ENCODE measurements at regions not wholly inside any gene's neighbourhood (a gene's known extent, or its start where the extent isn't known, plus 50 kb on each side); places are given as distances from the start of the nearest gene placed in this dataset.
"Not testable (repeated sequence)": the region's sequence is repeated elsewhere in the genome, so short reads cannot be mapped to it uniquely, and the experiment has no call there.

DNA sequence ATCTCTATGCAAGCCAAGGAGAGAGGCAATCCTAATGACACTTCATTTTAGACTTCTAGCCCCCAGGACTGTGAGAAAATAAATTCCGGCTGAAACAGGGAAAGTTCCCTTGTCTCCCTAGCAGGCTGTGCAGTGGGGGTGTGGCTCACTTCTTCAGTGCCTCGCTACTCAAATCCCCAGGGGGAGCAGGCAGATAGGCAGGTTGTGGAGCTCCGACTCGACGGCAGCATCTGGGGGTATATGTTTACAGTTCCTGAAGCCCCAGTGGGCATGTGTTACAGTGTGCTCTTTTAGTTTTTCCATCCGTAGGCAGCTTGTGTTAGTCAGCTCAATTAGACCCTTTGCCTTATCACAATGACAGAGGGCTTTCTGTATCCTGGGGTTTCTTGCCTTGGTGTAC is 836.5 kb downstream of the PDCD6IP start:
- Mint-ChIP-seq H3K9me3 (no peaks in the 10 kb centered on the region), H3K4me3 (no peak overlapping the region), H3K4me1 (ENCODE audit: low read depth) (no peaks in the 10 kb centered on the region), H3K36me3 (ENCODE audit: insufficient read depth) (no peaks in the 10 kb centered on the region), H3K27me3 (ENCODE audit: low read depth) (no peaks in the 10 kb centered on the region)
- ATAC-seq (no peak), DNase-seq (no peak)

DNA sequence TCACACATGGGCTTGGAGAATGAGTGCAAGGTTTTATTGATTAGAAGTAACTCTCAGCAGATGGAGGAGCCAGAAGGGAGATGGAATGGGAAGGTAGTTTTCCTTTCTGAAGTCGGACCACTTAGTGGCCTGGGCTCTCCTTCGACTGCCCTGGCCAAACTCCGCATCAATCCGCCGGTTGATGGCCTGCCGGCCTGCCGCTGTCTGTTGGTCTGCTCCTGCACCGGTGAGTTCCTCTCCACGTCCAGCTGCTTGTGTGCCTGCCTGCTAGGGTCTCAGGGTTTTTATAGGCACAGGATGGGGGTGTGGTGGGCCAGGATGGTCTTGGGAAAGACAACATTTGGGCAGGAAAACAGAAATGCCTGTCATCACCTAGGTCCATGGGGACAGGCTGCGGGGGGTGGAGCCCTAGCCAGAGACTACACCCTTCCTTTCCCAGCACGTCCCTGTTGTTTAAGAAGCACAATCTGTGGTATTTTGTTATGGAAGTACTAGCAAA is 837.0 kb downstream of the PDCD6IP start:
- ATAC-seq, result no peak
- Mint-ChIP-seq H3K36me3 (ENCODE audit: insufficient read depth) (no peaks in the 10 kb centered on the region), H3K4me3 (no peak overlapping the region), H3K27me3 (ENCODE audit: low read depth) (no peaks in the 10 kb centered on the region), H3K9me3 (no peaks in the 10 kb centered on the region), H3K4me1 (ENCODE audit: low read depth) (no peaks in the 10 kb centered on the region)
- no peak for DNase-seq

DNA sequence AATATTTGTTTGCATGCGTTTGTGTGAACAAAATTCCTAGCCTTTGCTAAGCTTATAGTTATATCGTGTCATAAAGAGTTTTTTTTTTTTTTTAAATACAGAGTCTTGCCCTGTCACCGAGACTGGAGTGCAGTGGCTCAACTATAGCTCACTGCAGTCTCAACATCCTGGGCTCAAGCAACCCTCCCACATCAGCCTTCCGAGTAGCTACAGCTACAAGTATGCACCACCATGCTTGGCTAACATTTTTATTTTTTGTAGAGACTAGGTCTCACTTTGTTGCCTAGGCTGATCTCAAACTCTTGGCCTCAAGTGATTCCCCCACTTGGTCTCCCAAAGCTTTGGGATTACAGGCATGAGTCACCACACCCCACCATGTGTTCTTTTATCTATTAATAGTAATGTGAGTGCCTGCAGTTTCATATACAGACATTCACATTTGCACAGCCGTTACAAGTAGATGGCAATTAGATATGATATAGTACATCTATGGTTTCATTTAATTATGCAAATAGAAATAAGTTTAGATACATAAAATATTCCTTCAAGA is 848.6 kb downstream of the PDCD6IP start:
- Mint-ChIP-seq H3K9me3 (no peaks in the 10 kb centered on the region), H3K36me3 (ENCODE audit: insufficient read depth) (no peaks in the 10 kb centered on the region), H3K4me3 (no peak overlapping the region), H3K27me3 (ENCODE audit: low read depth) (no peaks in the 10 kb centered on the region), H3K4me1 (ENCODE audit: low read depth) (no peaks in the 10 kb centered on the region)
- ATAC-seq (no peak), DNase-seq (no peak)

- Mint-ChIP-seq H3K27me3 (ENCODE audit: low read depth) (no peaks in the 10 kb centered on the region), H3K4me1 (ENCODE audit: low read depth) (no peaks in the 10 kb centered on the region), H3K4me3 (no peak overlapping the region), H3K36me3 (ENCODE audit: insufficient read depth) (no peaks in the 10 kb centered on the region), H3K9me3 (no peaks in the 10 kb centered on the region)
- ATAC-seq (no peak), DNase-seq (no peak)
Observed at GRCh38 chr3:34650131-34650530, 851.7 kb downstream of the PDCD6IP start.

DNA sequence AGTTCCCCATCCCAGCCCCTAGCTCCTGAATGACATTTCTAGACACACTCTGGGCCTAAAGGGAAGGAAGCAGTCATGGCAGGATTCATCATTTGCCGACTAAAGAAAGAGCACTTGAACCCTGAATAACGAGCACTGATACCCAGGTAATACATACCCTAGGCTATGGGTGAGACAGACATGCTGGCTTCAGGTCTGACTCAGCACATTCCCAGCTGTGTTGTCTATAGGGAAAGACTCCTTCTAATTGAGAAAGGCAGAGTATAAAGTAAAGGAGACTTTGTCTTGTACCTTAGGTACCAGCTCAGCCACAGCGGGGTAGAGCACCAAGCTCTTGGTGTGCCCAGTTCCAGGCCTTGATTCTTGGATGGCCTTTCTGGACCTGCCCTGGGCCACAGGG is 870.5 kb downstream of the PDCD6IP start:
- ATAC-seq (no peak), DNase-seq (no peak)
- Mint-ChIP-seq H3K4me3 (no peak overlapping the region), H3K4me1 (ENCODE audit: low read depth) (no peaks in the 10 kb centered on the region), H3K36me3 (ENCODE audit: insufficient read depth) (no peaks in the 10 kb centered on the region), H3K9me3 (peaks cover 4% of the 10 kb centered on the region), H3K27me3 (ENCODE audit: low read depth) (no peaks in the 10 kb centered on the region)

DNA sequence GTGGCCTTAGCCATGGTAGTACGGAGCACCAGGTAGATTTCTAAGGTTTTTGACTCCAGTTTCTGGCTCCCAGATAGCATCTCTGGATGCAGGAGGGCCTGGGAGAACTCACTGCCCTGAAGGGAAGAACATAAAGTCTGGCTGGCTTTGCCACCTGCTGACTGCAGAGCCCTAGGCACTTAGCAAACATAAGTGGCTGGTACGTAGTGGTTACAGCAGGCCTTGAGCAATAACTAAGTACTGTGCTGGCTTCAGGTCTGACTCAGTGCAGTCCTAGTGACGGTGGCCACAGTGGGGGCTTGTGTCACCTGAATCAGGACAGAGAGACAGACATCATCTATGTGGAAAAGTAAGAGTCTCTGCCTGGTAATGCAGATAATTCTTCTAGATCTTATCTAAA is 871.1 kb downstream of the PDCD6IP start:
- H3K27me3 Mint-ChIP-seq (ENCODE audit: low read depth), result no peaks in the 10 kb centered on the region
- ATAC-seq (no peak), DNase-seq (no peak)
- H3K9me3 Mint-ChIP-seq, result peaks cover 4% of the 10 kb centered on the region
- H3K36me3 Mint-ChIP-seq (ENCODE audit: insufficient read depth), result no peaks in the 10 kb centered on the region
- H3K4me3 Mint-ChIP-seq, result no peak overlapping the region
- no peaks in the 10 kb centered on the region for H3K4me1 Mint-ChIP-seq (ENCODE audit: low read depth)

- Mint-ChIP-seq H3K27me3 (ENCODE audit: low read depth) (no peaks in the 10 kb centered on the region), H3K4me1 (ENCODE audit: low read depth) (no peaks in the 10 kb centered on the region), H3K4me3 (no peak overlapping the region), H3K9me3 (peaks cover 13% of the 10 kb centered on the region), H3K36me3 (ENCODE audit: insufficient read depth) (no peaks in the 10 kb centered on the region)
- DNase-seq, result no peak
- no peak for ATAC-seq
Observed at GRCh38 chr3:34675383-34676120, 877.1 kb downstream of the PDCD6IP start.

DNA sequence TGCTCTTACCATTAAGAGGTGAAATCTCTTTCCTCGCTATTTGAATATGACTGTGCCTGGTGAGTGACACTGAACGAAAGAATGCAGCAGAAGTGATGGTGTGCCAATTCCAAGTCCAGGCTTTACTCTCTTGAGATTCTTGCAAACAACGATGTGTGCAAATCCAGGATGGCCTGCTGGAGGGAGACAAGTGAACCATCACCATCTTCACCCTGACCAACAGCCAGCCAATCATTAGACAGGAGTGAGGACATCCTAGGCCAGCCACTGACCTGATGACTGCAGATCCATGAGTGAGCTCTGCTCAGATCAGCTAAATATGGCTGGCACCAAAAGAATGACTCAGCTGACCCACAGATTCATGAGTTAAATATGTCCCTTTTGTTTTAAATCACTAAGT is 878.0 kb downstream of the PDCD6IP start:
- H3K27me3 Mint-ChIP-seq (ENCODE audit: low read depth), result no peaks in the 10 kb centered on the region
- DNase-seq, result no peak
- H3K36me3 Mint-ChIP-seq (ENCODE audit: insufficient read depth), result no peaks in the 10 kb centered on the region
- no peak overlapping the region for H3K4me3 Mint-ChIP-seq
- no peak for ATAC-seq
- no peaks in the 10 kb centered on the region for H3K4me1 Mint-ChIP-seq (ENCODE audit: low read depth)
- H3K9me3 Mint-ChIP-seq, result peaks cover 12% of the 10 kb centered on the region

DNA sequence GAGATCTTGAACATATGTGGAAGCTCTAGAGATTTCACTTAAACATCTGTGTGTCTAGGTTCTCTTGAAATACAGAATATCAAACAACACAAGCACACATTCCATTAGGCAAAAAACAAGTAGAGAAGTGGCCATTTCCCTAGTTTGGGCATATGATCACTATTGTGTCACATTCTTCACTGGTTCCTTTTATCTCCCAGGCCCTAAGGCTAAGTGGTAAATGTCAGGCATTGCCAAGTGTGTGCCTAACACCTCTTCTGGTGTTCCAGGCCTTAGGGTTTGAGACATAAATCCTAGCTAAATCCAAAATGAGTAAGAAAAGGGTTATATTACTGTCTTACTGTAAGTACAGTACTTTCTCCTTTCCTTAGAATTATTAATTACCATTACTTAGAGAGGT is 880.1 kb downstream of the PDCD6IP start:
- Mint-ChIP-seq H3K4me3 (no peak overlapping the region), H3K4me1 (ENCODE audit: low read depth) (no peaks in the 10 kb centered on the region), H3K9me3 (peaks cover 8% of the 10 kb centered on the region), H3K27me3 (ENCODE audit: low read depth) (no peaks in the 10 kb centered on the region), H3K36me3 (ENCODE audit: insufficient read depth) (no peaks in the 10 kb centered on the region)
- DNase-seq (no peak), ATAC-seq (no peak)

- H3K4me3 Mint-ChIP-seq; H3K9me3 Mint-ChIP-seq; DNase-seq; H3K27me3 Mint-ChIP-seq (ENCODE audit: low read depth); H3K36me3 Mint-ChIP-seq (ENCODE audit: insufficient read depth); H3K4me1 Mint-ChIP-seq (ENCODE audit: low read depth); ATAC-seq: not testable (repeated sequence)
Observed at GRCh38 chr3:34679055-34679454, 880.6 kb downstream of the PDCD6IP start.

GRCh38 chr3:34683851-34684250 is 885.4 kb downstream of the PDCD6IP start:
- no peaks in the 10 kb centered on the region for H3K4me1 Mint-ChIP-seq (ENCODE audit: low read depth)
- H3K36me3 Mint-ChIP-seq (ENCODE audit: insufficient read depth), result no peaks in the 10 kb centered on the region
- ATAC-seq (peak in 1 of 2 donors; percentile 24), DNase-seq (peak; percentile 5)
- H3K4me3 Mint-ChIP-seq, result no peak overlapping the region
- H3K27me3 Mint-ChIP-seq (ENCODE audit: low read depth), result no peaks in the 10 kb centered on the region
- H3K9me3 Mint-ChIP-seq, result peaks cover 5% of the 10 kb centered on the region

DNA sequence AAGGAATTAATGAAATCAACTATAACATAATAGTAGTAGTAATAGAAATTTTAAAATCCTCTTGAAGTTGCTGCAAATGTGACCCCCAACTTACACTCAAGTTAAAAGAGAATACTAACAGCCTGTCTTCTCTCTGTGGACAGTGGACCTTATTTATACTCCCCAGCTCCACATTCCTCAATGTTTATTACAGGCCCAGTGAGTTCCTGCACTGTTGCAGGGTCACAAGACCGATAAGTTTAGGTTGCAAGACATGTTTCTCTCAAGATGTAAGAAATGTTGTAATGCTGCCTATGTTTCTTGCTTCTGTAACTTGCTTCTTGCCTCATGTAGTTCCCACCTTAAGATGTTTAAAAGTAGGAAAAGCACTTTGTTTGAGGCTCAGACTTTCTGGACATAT is 888.1 kb downstream of the PDCD6IP start:
- H3K9me3 Mint-ChIP-seq, result no peaks in the 10 kb centered on the region
- no peaks in the 10 kb centered on the region for H3K36me3 Mint-ChIP-seq (ENCODE audit: insufficient read depth)
- H3K4me1 Mint-ChIP-seq (ENCODE audit: low read depth), result no peaks in the 10 kb centered on the region
- no peak for ATAC-seq
- no peak overlapping the region for H3K4me3 Mint-ChIP-seq
- no peak for DNase-seq
- no peaks in the 10 kb centered on the region for H3K27me3 Mint-ChIP-seq (ENCODE audit: low read depth)

GRCh38 chr3:34687671-34688070 is 889.2 kb downstream of the PDCD6IP start:
- Mint-ChIP-seq H3K4me3 (no peak overlapping the region), H3K4me1 (ENCODE audit: low read depth) (no peaks in the 10 kb centered on the region), H3K36me3 (ENCODE audit: insufficient read depth) (no peaks in the 10 kb centered on the region), H3K27me3 (ENCODE audit: low read depth) (no peaks in the 10 kb centered on the region), H3K9me3 (no peaks in the 10 kb centered on the region)
- ATAC-seq (no peak), DNase-seq (no peak)

- Mint-ChIP-seq H3K4me1 (ENCODE audit: low read depth) (no peaks in the 10 kb centered on the region), H3K9me3 (peaks cover 23% of the 10 kb centered on the region), H3K27me3 (ENCODE audit: low read depth) (no peaks in the 10 kb centered on the region), H3K36me3 (ENCODE audit: insufficient read depth) (no peaks in the 10 kb centered on the region), H3K4me3 (no peak overlapping the region)
- no peak for DNase-seq
- ATAC-seq, result no peak
Observed at GRCh38 chr3:34696831-34697230, 898.4 kb downstream of the PDCD6IP start.

DNA sequence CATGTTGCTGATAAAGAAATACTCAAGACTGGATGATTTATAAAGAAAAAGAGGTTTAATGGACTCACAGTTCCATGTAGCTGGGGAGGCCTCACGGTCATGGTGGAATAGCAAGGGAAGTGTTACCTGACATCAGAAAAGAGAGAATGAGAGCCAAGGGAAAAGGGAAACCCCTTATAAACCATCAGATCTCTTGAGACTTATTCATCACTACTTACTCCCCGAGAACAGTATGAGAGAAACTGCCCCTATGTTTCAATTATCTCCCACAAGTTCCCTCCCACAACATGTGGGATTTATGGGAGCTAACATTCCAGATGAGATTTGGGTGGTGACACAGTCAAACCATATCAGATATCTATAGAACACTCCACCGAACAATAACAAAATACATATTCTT is 904.6 kb downstream of the PDCD6IP start:
- Mint-ChIP-seq H3K36me3 (ENCODE audit: insufficient read depth) (peaks cover 3% of the 10 kb centered on the region), H3K27me3 (ENCODE audit: low read depth) (no peaks in the 10 kb centered on the region), H3K4me1 (ENCODE audit: low read depth) (no peaks in the 10 kb centered on the region), H3K4me3 (no peak overlapping the region), H3K9me3 (peaks cover 33% of the 10 kb centered on the region)
- ATAC-seq (no peak), DNase-seq (no peak)
